Upper lobe of left lung (tissue), 4 donors: ENCODE measurements at regions not wholly inside any gene's neighbourhood (a gene's known extent, or its start where the extent isn't known, plus 50 kb on each side); places are given as distances from the start of the nearest gene placed in this dataset.

ENCODE experiments used
- CTCF ChIP-seq, 6 experiments: fragments of 450-650 bp in 4 of 6; fragments of 200-600 bp in 2 of 6; sonication (generic) in 2 of 6; IDR thresholded peaks; one replicate each; pipeline ENCODE4 v1.5.1; 2016 to 2019; ENCODE audit warnings: antibody characterized with exemption in 6 of 6
- EP300 ChIP-seq, 4 donors: sonication (generic); formaldehyde crosslinking; IDR thresholded peaks; one replicate each; pipeline ENCODE4 v1.5.1; 2017; ENCODE audit warnings: antibody characterized with exemption in 4 of 4, control low read depth in 2 of 4
- POLR2A ChIP-seq, 4 donors: fragments of 450-650 bp; IDR thresholded peaks; one replicate each; pipeline ENCODE4 v1.5.1; 2016 to 2017; ENCODE audit warnings: antibody characterized with exemption in 4 of 4, mild to moderate bottlenecking in 2 of 4
- POLR2AphosphoS5 ChIP-seq, 2 donors: sonication (generic); formaldehyde crosslinking; IDR thresholded peaks; one replicate each; pipeline ENCODE4 v1.5.1; 2017; ENCODE audit warnings: antibody characterized with exemption in 2 of 2

DNA sequence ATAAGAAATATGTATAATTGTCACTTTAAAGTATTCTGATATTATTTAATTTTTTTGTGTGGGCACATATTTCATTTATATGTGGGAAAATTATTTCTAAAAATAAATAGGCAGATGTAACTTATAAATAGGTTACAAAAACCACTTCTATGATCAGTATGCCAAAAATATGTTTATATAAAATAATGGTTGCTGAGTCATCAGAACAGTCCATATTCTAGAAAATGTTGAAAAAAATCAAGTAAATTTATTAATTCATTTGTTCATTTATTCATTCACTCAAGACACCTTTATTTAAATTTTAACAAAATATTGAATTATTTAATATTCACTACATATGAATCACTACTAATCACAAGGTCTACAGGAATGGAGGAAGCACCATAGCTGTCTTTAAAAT is 1387.3 kb upstream of the C9orf72 start:
- TF ChIP-seq EP300 (IDR thresholded peaks at IDR 0.05): no peak
- no peak for TF ChIP-seq CTCF (IDR thresholded peaks at IDR 0.05)
- no peak for TF ChIP-seq POLR2A (IDR thresholded peaks at IDR 0.05)
- no peak for TF ChIP-seq POLR2AphosphoS5 (IDR thresholded peaks at IDR 0.05)
